CD8-positive, alpha-beta memory T cell (primary cell): ENCODE measurements at regions not wholly inside any gene's neighbourhood (a gene's known extent, or its start where the extent isn't known, plus 50 kb on each side); places are given as distances from the start of the nearest gene placed in this dataset.
"Not testable (repeated sequence)": the region's sequence is repeated elsewhere in the genome, so short reads cannot be mapped to it uniquely, and the experiment has no call there.

Experiments used
- CTCF ChIA-PET: fragments of 350-600 bp; sonication (Branson Sonifier 250); formaldehyde crosslinking; loops from one replicate; lab custom pipeline; 2021; ENCODE audit warnings: antibody characterized with exemption; lab: Charles Lee
- POLR2A ChIA-PET: fragments of 350-600 bp; sonication (Branson Sonifier 250); formaldehyde crosslinking; loops from one replicate; lab custom pipeline; 2021; ENCODE audit warnings: antibody characterized with exemption; lab: Charles Lee
- DNase-seq, 5 donors: peaks; one replicate each; pipeline versions ENCODE4 v3.0.0 to v3.0.0-alpha.2; 2020 to 2022; ENCODE audit warnings: mixed read lengths in 1 of 5
- H3K27ac ChIP-seq: one replicate; pipeline ENCODE4 v1.7.0; 2013; ENCODE audit warnings: low read depth, mild to moderate bottlenecking, low read length, moderate library complexity
- H3K27me3 ChIP-seq: 2 replicates; pipeline ENCODE4 v1.7.0; 2013; ENCODE audit warnings: low read length, mild to moderate bottlenecking; ENCODE audit not compliant: insufficient read depth, poor library complexity, severe bottlenecking
- H3K36me3 ChIP-seq: 2 replicates; pipeline ENCODE4 v1.7.0; 2013; ENCODE audit warnings: mild to moderate bottlenecking, low read length, moderate library complexity; ENCODE audit not compliant: insufficient read depth
- H3K4me1 ChIP-seq: 2 replicates; pipeline ENCODE4 v1.7.0; 2013; ENCODE audit warnings: mild to moderate bottlenecking, low read length, moderate library complexity; ENCODE audit not compliant: insufficient read depth
- H3K4me3 ChIP-seq: 2 replicates; pipeline ENCODE4 v1.7.0; 2013; ENCODE audit warnings: mild to moderate bottlenecking, low read length
- H3K9me3 ChIP-seq: 2 replicates; pipeline ENCODE4 v1.7.0; 2013; ENCODE audit warnings: mild to moderate bottlenecking, low read length
- H3K27ac Mint-ChIP-seq, 8 donors: one replicate each; pipeline ENCODE4 v1.8.0; 2020 to 2021; ENCODE audit warnings: mixed read lengths in 8 of 8, mild to moderate bottlenecking in 6 of 8, inconsistent platforms in 3 of 8, moderate library complexity in 3 of 8
- H3K27me3 Mint-ChIP-seq, 2 donors: one replicate each; pipeline ENCODE4 v1.8.0; 2020 to 2021; ENCODE audit warnings: mixed read lengths in 2 of 2, mild to moderate bottlenecking in 1 of 2, moderate library complexity in 1 of 2
- H3K36me3 Mint-ChIP-seq, 3 donors: one replicate each; pipeline ENCODE4 v1.8.0; 2020 to 2021; ENCODE audit warnings: mixed read lengths in 3 of 3, inconsistent platforms in 1 of 3, mild to moderate bottlenecking in 1 of 3
- H3K4me1 Mint-ChIP-seq, 3 donors: one replicate each; pipeline ENCODE4 v1.8.0; 2020 to 2021; ENCODE audit warnings: mixed read lengths in 3 of 3, inconsistent platforms in 1 of 3, mild to moderate bottlenecking in 1 of 3
- H3K4me3 Mint-ChIP-seq, 7 donors: one replicate each; pipeline ENCODE4 v1.8.0; 2020 to 2021; ENCODE audit warnings: mixed read lengths in 7 of 7, mild to moderate bottlenecking in 6 of 7, moderate library complexity in 4 of 7, inconsistent platforms in 2 of 7
- H3K9me3 Mint-ChIP-seq, 5 donors: one replicate each; pipeline ENCODE4 v1.8.0; 2020 to 2022; ENCODE audit warnings: mixed read lengths in 5 of 5, mild to moderate bottlenecking in 3 of 5, moderate library complexity in 2 of 5, inconsistent platforms in 1 of 5

- Mint-ChIP-seq H3K4me1 (no peaks in the 10 kb centered on the region), H3K27ac (no peak overlapping the region), H3K27me3 (peaks cover 0 to 2% of the 10 kb centered on the region in 2 donors), H3K36me3 (no peaks in the 10 kb centered on the region), H3K4me3 (no peak overlapping the region), H3K9me3 (peaks cover 2 to 5% (median 4%) of the 10 kb centered on the region in 5 donors)
- CTCF ChIA-PET = no interaction called here
- POLR2A ChIA-PET = no interaction called here
- Histone ChIP-seq H3K27me3 (no peaks in the 10 kb centered on the region), H3K27ac (no peak overlapping the region), H3K4me3 (no peak overlapping the region), H3K4me1 (no peaks in the 10 kb centered on the region), H3K9me3 (no peaks in the 10 kb centered on the region), H3K36me3 (no peaks in the 10 kb centered on the region)
- DNase-seq = no peak
Measured at GRCh38 chr12:126443977-126444376, 1378.7 kb downstream of the AACS start.

GRCh38 chr12:126447346-126447745 is 1382.1 kb downstream of the AACS start:
- H3K4me3 ChIP-seq = no peak overlapping the region
- Mint-ChIP-seq H3K27me3 (peaks cover 0 to 2% of the 10 kb centered on the region in 2 donors), H3K4me3 (no peak overlapping the region), H3K36me3 (no peaks in the 10 kb centered on the region), H3K27ac (no peak overlapping the region), H3K4me1 (no peaks in the 10 kb centered on the region), H3K9me3 (peaks cover 2 to 7% (median 4%) of the 10 kb centered on the region in 5 donors)
- DNase-seq = no peak
- no peaks in the 10 kb centered on the region for H3K9me3 ChIP-seq
- no peak overlapping the region for H3K27ac ChIP-seq
- ChIA-PET CTCF (no interaction called here), POLR2A (no interaction called here)
- H3K27me3 ChIP-seq = no peaks in the 10 kb centered on the region
- H3K4me1 ChIP-seq = no peaks in the 10 kb centered on the region
- no peaks in the 10 kb centered on the region for H3K36me3 ChIP-seq

- H3K36me3 Mint-ChIP-seq = no peaks in the 10 kb centered on the region
- ChIA-PET CTCF (no interaction called here), POLR2A (no interaction called here)
- peaks cover 0 to 7% (median 4%) of the 10 kb centered on the region in 5 donors for H3K9me3 Mint-ChIP-seq
- H3K9me3 ChIP-seq = no peaks in the 10 kb centered on the region
- no peak overlapping the region for H3K4me3 Mint-ChIP-seq
- H3K27ac Mint-ChIP-seq = no peak overlapping the region
- DNase-seq = no peak
- H3K4me1 Mint-ChIP-seq = no peaks in the 10 kb centered on the region
- no peak overlapping the region for H3K27ac ChIP-seq
- H3K4me3 ChIP-seq = no peak overlapping the region
- H3K27me3 Mint-ChIP-seq = no peaks in the 10 kb centered on the region
- H3K36me3 ChIP-seq = no peaks in the 10 kb centered on the region
- H3K4me1 ChIP-seq = no peaks in the 10 kb centered on the region
- no peaks in the 10 kb centered on the region for H3K27me3 ChIP-seq
Measured at GRCh38 chr12:126451809-126452208, 1386.6 kb downstream of the AACS start.

GRCh38 chr12:126452686-126453085 is 1387.5 kb downstream of the AACS start:
- H3K9me3 ChIP-seq, H3K27ac Mint-ChIP-seq, H3K4me1 ChIP-seq, POLR2A ChIA-PET, H3K27me3 ChIP-seq, H3K9me3 Mint-ChIP-seq, H3K4me3 ChIP-seq, H3K4me1 Mint-ChIP-seq, H3K36me3 ChIP-seq, H3K36me3 Mint-ChIP-seq, CTCF ChIA-PET, H3K4me3 Mint-ChIP-seq, DNase-seq, H3K27ac ChIP-seq, H3K27me3 Mint-ChIP-seq: not testable (repeated sequence)

GRCh38 chr12:126454581-126454980 is 1389.3 kb downstream of the AACS start:
- H3K27ac ChIP-seq = no peak overlapping the region
- Mint-ChIP-seq H3K27me3 (no peaks in the 10 kb centered on the region), H3K4me3 (no peak overlapping the region), H3K9me3 (peaks cover 0 to 3% (median 0%) of the 10 kb centered on the region in 5 donors), H3K27ac (no peak overlapping the region), H3K4me1 (no peaks in the 10 kb centered on the region), H3K36me3 (no peaks in the 10 kb centered on the region)
- ChIA-PET POLR2A (no interaction called here), CTCF (no interaction called here)
- no peak for DNase-seq
- H3K4me3 ChIP-seq = no peak overlapping the region
- no peaks in the 10 kb centered on the region for H3K9me3 ChIP-seq
- no peaks in the 10 kb centered on the region for H3K4me1 ChIP-seq
- H3K27me3 ChIP-seq = no peaks in the 10 kb centered on the region
- no peaks in the 10 kb centered on the region for H3K36me3 ChIP-seq

GRCh38 chr12:126457776-126458175 is 1392.5 kb downstream of the AACS start:
- H3K36me3 ChIP-seq = no peaks in the 10 kb centered on the region
- no peaks in the 10 kb centered on the region for H3K36me3 Mint-ChIP-seq
- no peaks in the 10 kb centered on the region for H3K4me1 ChIP-seq
- no peak overlapping the region for H3K4me3 ChIP-seq
- H3K27ac Mint-ChIP-seq = no peak overlapping the region
- H3K4me3 Mint-ChIP-seq = no peak overlapping the region
- POLR2A ChIA-PET = no interaction called here
- peaks cover 0 to 5% (median 0%) of the 10 kb centered on the region in 5 donors for H3K9me3 Mint-ChIP-seq
- H3K4me1 Mint-ChIP-seq = no peaks in the 10 kb centered on the region
- CTCF ChIA-PET = no interaction called here
- no peak overlapping the region for H3K27ac ChIP-seq
- no peaks in the 10 kb centered on the region for H3K27me3 Mint-ChIP-seq
- no peaks in the 10 kb centered on the region for H3K9me3 ChIP-seq
- DNase-seq = no peak
- H3K27me3 ChIP-seq = no peaks in the 10 kb centered on the region

GRCh38 chr12:126464153-126464552 is 1398.9 kb downstream of the AACS start:
- CTCF ChIA-PET = no interaction called here
- Histone ChIP-seq H3K36me3 (no peaks in the 10 kb centered on the region), H3K9me3 (no peaks in the 10 kb centered on the region), H3K4me1 (no peaks in the 10 kb centered on the region), H3K27me3 (no peaks in the 10 kb centered on the region), H3K4me3 (no peak overlapping the region), H3K27ac (no peak overlapping the region)
- Mint-ChIP-seq H3K27ac (no peak overlapping the region), H3K27me3 (no peaks in the 10 kb centered on the region), H3K4me3 (no peak overlapping the region), H3K9me3 (peaks cover 0 to 3% (median 0%) of the 10 kb centered on the region in 5 donors), H3K36me3 (no peaks in the 10 kb centered on the region), H3K4me1 (no peaks in the 10 kb centered on the region)
- POLR2A ChIA-PET = no interaction called here
- no peak for DNase-seq

GRCh38 chr12:126469211-126469610 is 1404.0 kb downstream of the AACS start:
- Mint-ChIP-seq H3K27ac (no peak overlapping the region), H3K36me3 (no peaks in the 10 kb centered on the region), H3K4me1 (no peaks in the 10 kb centered on the region), H3K27me3 (no peaks in the 10 kb centered on the region), H3K4me3 (no peak overlapping the region), H3K9me3 (peaks cover 0 to 11% (median 6%) of the 10 kb centered on the region in 5 donors)
- Histone ChIP-seq H3K9me3 (no peaks in the 10 kb centered on the region), H3K27ac (no peak overlapping the region), H3K36me3 (no peaks in the 10 kb centered on the region), H3K4me3 (no peak overlapping the region), H3K27me3 (no peaks in the 10 kb centered on the region), H3K4me1 (no peaks in the 10 kb centered on the region)
- DNase-seq = no peak
- ChIA-PET POLR2A (no interaction called here), CTCF (no interaction called here)

GRCh38 chr12:126474703-126475102 is 1409.5 kb downstream of the AACS start:
- DNase-seq = no peak
- Mint-ChIP-seq H3K4me3 (no peak overlapping the region), H3K9me3 (peaks cover 7 to 22% (median 9%) of the 10 kb centered on the region in 5 donors), H3K36me3 (no peaks in the 10 kb centered on the region), H3K27ac (no peak overlapping the region), H3K27me3 (no peaks in the 10 kb centered on the region), H3K4me1 (no peaks in the 10 kb centered on the region)
- no peaks in the 10 kb centered on the region for H3K27me3 ChIP-seq
- POLR2A ChIA-PET = no interaction called here
- H3K27ac ChIP-seq = no peak overlapping the region
- no peaks in the 10 kb centered on the region for H3K36me3 ChIP-seq
- CTCF ChIA-PET = no interaction called here
- no peaks in the 10 kb centered on the region for H3K9me3 ChIP-seq
- no peak overlapping the region for H3K4me3 ChIP-seq
- no peaks in the 10 kb centered on the region for H3K4me1 ChIP-seq
